Fibroblast of skin of right biceps (primary cell): ENCODE measurements at regions not wholly inside any gene's neighbourhood (a gene's known extent, or its start where the extent isn't known, plus 50 kb on each side); places are given as distances from the start of the nearest gene placed in this dataset.

Experiments used
- DNase-seq: peaks from one replicate; pipeline ENCODE4 v3.0.0-alpha.2; 2013

DNA sequence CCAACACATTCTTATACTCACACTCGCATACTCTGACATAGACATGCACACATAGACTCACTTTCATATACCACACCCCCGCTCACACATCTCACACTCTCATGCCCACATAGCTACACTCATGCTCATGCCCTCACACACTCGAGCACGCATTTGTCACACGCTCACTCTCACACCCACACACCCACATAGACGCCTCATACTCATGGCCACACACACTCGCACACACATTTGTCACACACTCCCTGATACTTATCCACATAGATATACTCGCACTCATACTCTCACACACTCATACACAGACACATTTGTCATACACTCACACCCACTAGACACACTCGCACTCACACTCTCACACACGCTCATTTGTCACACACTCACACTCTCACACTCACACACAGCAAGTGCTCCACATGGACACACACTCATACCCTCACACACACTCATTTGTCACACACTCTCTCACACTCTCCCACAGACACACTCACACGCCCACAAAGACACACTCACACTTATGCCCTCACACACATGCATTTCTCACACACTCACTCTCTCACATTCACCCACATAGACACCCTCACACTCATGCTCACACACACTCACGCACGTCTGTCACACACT, 50.9 kb downstream of the TNP1 start:
- no peak for DNase-seq

DNA sequence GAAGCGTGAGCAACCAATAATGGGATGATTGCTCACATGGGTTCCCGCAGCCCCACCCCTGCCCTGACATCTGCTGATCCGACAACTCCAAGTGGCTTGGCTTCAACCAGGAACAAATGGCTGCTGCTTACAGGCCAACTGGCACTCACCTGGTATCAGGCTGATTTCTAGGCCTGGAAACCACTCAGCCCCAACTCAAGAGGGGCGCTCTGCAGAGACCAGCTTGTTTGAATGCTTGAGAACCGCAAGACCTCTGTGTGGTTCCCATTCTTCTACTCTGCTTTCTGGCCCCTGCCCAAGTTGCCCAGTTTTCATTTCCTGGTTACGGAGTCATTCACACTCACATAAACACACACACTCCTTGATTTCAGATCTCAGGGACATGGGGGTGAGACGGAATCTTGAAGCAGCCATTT, 52.0 kb downstream of the TNP1 start:
- DNase-seq: peak; percentile 68

DNA sequence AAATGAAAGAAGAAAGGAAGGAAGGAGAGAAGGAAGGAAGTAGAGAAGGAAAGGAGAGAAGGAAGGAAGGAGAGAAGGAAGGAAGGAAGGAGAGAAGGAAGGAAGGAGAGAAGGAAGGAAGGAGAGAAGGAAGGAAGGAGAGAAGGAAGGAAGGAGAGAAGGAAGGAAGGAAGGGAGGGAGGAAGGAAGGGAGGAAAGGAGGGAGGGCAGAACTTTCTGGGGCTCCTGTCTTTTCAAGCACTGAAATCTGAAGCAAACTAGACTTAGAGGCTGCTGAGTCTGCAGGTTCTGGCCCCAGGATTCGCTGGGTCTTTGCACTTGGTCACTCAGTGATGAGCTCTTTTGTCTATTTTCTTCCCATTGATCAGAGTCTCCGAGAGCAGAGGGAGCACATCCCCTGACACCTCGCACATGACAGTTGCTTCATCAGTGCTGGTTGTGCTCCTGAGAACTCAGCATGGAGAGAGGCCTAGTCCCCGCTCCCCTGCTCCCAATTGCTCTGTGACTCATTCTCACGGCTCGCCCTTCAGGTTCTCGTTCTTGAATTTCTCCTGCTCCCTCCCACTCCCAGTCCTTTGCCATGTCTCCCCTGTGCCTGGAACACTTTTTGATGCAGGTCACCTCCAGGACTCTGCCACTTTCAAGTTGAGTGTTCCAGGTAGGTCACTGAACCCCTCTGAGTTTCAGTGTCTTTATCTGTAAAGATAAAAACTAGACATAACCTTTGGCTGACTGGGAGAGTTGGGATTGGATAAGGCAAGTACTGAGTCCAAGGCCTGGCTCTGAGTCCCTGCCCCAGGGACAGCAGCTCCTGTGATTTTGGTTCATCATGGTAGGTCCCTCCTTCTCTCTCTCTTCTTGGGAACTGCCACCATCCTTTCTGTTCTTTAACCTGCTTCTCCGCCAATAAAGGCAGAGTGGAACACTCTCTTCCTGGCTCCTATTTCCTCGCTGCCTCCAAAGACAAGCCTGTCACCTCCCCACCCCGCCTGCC, 55.2 kb downstream of the TNP1 start:
- no peak for DNase-seq

DNA sequence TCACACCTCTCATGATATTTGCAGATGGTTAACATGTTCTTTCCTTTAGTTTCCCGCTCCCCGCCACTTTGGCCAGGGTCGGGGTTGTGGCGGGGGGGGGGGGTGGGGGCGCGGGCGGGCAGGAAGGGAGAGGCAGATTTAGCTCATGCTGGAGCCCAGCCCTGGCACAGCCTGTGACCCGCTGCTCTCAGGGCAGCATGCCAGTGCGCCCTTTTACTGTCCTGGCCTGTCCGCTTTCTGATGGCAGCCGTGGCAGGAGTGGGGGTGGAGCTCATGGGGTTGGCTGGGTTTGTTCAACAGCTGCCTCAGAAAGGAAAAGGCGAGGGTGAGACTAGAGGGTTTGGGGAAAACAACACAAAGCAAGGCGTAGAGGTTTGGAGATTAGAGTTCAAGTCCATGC, 56.1 kb downstream of the TNP1 start:
- no peak for DNase-seq

DNA sequence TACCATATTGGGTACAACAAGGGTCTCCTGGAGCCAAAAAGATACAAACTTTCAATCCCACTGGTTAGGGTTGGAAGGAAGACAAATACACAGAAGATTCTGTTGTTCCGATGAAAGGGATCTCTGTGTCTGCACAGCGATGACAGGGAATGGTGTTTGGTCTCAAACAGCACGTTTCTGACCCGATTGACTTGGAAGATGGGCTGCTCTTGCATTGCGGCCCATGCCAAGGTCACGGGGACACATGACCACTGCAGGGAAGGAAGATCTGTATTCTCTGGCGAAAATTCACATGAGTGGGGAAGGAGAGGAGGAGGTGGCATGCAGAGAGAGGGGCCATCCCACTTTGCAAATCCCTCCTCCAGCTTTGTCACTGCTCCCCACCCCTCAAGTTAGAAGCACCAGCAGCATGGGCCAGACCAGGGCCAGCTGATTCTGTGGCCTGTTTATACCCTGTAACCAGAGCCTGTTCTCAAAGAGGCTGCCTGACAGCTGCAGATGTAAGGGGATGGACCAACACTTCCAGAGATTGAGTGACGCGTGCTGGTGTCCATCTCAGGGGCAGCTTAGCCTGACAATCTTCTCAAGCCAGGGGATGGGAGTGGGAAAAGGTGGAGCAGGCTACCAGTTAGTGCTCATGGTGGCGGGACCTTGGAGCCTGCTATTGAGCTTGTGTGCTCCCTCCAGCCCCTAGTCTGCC, 57.2 kb downstream of the TNP1 start:
- DNase-seq: no peak

DNA sequence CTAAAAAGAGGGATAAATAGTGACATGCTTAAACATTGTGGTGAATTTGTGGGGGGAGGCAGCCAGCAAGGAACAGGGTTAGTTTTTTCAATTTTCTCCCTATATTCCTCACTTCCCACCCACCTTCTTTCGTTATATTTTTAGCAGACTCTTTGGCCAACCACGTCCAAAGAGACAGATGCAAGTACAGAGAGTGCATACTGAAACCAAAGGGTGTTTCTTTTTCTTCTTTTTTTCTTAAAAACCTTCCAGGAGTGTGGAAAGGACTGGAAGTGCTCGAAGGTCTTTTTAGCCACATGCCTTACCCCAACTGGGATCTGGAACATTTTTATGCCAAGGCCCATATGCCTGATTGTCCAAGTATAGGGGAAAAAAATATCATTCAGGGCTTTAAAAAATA, 59.0 kb downstream of the TNP1 start:
- DNase-seq: no peak

DNA sequence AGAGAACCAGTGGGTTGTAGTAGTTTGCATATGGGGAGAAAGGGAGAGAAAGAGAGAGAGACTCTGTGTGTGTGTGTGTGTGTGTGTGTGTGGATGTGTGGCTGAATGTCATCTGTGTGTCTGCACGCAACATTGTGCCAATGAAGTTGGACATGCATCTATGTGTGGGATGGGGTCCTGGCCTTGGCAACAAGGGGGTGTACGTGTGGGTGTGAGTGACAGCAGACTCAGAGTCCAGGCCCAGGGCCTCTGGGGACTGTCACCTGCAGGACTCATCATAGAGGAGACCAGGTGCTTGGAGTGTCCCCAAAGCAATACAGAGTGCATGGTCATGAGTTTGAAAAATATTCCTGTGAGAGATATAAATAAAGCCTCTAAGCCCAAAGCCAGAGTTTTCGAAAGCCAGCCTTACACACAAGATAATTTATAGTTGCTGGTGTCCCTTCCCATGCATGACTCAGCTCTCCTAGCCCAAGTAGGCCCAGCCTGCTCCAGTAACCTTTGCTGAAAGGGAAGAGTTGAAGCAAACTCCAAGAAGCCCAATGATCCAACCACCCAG, 59.9 kb downstream of the TNP1 start:
- peak; percentile 45 for DNase-seq

DNA sequence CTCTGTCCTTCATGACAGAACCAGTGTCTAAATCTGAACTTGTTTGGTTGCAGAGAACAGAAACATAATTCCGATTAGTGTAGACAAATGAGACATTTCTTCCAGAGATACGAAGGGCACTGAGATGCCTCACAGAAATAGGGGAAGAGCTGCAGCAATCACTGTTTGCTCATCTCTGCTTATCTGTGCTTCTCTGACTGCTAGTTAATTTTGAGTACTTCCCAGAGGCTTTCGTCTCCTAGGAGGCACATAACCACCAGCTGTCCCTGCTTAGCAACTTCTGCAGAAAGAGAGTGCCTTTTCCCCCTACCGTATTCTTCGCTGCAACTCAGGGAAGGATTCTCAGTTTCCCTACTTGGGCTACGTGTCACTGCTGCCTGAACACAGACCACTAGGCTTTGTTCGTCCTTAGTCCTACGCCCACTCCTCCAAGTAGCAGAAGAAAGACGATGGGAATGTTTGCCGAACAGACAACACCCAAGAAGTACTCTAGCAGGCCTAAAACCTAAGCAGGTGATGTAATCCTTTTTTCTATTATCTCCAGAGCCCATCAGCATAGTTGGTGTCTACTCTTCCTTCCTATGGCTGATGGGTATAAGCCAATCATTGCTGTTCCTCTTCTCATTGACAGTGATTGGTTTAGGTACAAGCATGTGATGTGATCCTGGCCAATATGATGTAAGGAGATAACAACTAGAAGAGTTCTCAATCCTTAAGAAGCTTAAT, 63.6 kb downstream of the TNP1 start:
- no peak for DNase-seq

DNA sequence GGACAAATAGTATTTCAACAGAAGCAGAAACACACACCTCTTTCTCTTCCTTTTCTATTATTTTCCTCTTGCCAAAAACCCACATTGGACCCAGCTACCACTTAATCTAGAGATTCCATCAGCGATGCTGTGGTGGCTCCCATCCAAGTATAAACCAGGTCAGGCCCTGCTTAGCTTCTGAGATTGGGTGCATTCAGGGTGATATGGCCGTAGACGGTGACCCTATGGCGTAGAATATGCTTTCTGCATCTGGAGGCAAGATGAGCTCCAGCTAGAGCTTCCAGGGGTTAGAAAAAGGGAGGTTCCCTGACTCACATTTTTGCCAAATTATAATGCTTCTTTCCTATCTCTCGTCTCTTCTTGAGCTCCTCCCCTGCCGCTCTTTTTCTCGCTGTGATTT, 66.5 kb downstream of the TNP1 start:
- no peak for DNase-seq

DNA sequence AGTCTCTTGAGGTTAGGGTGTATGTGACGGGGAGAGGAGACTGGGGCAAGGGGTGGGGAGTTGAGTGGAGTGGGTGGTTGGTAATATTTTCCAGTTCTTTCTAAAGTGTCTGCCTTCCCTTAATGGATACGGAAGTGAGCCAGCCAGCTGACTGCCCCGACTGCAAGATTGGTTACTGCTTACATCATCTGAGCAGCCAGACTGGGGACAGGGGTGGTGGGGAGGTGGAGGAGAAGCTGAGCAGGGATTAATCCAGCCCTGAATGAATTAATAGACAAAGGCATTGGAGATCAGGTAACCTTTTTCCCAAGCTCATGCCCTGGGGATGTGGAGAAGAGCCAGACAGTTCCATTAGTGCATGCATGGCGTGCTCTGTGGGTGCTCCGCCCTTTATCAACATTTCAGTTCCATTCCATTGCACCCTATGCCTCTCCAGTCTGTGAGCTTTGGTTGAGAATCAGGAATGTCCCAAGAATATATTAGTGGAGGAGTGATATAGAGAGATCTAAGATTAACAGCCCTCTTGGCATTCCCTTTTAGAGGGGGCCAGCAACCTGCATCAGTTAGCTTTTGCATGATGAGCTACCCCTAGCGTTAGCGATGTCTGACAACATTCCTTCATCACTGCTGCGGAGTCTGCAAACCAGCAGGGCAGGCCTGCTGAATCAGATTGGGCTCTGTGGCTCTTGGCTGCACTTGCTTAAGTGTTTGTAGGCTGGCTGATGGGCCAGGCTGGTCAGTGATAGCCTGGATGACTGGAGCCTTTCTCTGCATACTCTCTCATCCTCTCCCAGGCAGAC, 67.4 kb downstream of the TNP1 start:
- DNase-seq: peak; percentile 79

DNA sequence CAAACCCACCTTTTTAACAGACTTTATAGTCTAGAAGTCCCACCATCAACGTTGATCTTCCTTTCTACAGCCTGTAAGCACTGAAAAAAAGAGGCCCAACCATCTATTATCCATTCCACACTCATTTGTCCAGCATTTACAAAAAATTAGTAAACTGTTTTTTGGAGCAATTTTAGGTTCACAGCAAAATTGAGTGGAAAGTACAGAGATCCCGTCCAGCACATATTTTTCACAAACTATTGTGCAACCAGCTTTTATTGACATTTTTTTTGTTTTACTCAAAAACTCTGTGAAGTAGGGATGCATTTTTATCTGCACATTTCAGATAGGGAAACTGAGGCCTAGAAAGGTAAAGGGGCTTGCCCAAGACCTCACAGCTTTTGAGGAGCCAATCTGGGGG, 68.6 kb downstream of the TNP1 start:
- DNase-seq: no peak

DNA sequence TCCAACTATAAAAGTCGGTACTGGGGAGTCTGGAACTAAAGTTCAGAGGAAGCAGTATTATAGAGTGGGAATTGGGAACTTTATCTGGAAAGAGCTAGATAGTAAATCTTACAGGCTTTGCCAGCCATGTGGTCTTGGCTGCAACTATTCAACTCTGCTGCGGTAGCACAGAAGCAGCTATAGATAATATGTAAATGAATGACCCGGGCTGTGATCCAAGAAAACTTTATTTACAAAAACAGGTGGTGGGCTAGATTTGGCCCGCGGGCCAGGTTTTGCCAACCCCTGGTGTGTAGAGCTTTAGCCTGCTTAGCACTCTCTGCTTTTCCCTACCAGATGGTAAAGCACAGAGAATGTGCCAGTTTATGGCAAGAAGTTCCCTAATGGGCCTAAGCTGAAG, 70.8 kb downstream of the TNP1 start:
- no peak for DNase-seq

DNA sequence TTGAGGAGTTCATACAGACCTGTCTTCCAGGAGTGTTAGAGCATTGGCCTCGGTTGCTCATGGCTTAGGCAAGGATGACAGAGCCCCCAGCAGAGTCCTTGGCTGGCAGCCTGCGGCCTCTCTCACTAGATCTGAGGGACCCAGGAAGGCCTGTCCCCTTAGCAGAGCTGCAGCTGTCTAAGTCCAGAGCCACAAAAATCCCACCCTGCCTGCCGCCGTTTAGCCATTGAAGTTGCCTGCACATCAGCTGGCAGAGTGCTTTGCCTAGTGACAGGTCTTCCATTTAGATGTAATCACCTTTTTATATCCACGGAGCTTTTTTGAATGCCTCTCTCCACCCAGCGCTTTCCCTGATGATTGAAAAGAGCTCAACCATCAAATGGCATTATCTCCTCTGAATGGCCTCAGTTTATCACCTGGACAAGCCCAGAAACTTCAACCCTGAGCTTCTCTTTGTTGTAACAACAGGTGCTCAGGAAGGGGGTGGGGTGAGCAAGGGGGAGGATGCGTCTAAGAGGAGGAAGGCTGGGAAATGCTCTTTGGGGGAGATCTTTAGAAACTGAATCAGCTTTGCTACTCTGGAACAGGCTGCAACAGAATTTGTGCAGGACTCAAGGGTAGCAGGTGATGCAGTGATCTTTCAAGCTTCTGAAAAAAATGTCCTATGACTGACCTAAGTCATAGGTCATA, 71.9 kb downstream of the TNP1 start:
- no peak for DNase-seq

DNA sequence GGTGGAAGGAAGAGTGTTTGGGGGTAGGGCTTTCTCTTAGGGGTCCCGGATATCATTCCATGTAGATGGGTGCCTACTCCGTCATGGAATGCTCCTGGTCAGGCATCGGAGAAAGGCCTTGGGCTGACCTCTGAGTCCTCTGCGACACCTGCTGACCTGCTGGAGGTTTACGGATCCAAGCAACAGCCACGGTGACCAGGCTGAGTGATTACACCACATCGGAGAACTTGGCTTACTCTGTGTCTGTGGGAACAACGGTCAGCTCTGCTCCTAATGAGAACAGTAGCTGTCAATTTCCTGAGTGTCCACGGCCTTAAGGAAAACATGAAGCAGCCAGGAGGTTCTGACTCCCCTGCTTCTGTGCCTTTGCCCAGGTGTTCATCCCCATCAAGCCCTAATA, 73.2 kb downstream of the TNP1 start:
- DNase-seq: no peak

DNA sequence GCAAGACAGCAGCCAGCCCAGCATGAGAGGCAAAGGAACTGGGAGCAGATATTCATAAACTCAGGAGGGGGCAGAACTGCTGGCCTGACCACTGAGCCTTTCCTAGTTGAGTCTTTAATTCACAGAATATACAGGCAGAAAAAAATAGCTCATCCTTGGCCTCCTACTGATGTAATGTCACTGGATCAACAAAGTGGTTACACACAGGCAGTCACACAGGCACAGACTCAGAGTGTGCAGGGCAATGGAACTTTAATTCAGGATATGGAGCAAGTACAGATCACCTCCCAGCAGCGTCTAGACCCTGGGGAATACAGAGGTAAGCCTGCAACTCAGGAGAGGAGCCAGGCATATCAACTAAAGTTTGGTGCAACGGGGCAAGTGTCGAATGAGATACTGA, 75.4 kb downstream of the TNP1 start:
- DNase-seq: no peak

DNA sequence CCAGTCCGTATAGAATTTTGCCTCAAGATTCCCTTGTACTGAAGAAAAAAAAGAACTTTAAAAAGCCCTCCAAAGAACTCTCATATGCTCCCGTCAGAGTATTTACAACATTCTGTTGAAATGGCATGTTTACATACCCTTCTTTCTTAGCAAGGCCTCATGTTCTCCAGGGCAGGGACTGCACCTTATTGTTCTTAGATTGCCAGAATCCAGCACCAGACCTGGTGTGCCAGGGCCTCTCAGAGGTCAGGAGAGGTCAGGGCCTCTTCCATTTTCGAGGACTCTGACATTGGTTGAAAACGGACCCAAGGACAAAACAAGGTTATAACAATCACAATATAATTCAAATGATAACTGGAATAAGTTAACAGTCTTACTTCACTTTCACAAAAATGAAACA, 78.2 kb downstream of the TNP1 start:
- no peak for DNase-seq

DNA sequence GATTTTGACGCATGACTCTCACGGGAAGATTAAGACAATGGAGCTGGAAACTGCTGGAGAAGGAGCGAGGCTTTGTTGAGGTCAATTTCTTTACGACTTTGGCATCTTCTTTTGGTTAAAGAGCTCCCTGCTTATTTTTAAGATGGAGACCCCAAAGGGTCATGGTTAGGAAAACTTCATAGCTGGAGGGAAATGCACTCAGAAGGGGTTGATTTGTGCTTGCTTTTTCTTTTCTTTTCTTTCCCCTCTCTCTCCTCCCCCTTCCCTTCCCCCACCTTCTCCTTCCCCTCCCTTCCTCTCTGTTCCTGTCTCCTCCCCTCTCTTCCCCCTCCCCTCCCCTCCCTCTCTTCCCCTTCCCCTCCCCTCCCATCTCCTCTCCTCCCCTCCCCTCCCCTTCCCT, 79.0 kb downstream of the TNP1 start:
- no peak for DNase-seq

DNA sequence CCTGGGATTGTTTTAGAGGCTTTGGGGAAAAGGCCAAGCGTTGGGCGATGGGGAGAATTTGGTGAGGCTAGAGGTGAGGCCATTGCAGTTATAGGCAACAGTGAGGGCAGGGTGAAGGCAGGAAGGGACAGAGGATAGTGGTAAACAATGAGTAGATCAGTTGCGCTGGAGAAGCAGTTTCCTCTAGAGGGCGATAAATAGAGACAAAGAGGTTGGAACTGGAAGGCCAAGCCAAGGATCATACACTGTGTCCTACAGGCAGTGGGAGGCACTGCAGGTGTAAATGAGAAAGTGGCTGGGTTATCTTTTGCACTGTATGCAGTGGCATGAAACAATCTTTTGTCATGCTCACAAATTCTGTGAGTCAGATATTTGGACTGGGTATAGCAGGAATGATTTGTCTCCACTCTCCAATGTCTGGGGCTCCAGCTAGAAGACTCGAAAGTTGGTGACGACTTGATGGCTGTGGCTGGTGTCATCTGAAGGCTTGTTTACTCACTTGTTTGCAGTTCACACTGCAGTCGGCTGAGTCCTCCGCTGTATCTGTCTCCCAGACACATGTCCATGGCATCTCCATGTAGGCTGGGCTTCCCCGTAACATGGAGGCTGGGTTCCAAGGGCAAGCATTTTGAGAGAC, 82.1 kb downstream of the TNP1 start:
- DNase-seq: peak; percentile 65

DNA sequence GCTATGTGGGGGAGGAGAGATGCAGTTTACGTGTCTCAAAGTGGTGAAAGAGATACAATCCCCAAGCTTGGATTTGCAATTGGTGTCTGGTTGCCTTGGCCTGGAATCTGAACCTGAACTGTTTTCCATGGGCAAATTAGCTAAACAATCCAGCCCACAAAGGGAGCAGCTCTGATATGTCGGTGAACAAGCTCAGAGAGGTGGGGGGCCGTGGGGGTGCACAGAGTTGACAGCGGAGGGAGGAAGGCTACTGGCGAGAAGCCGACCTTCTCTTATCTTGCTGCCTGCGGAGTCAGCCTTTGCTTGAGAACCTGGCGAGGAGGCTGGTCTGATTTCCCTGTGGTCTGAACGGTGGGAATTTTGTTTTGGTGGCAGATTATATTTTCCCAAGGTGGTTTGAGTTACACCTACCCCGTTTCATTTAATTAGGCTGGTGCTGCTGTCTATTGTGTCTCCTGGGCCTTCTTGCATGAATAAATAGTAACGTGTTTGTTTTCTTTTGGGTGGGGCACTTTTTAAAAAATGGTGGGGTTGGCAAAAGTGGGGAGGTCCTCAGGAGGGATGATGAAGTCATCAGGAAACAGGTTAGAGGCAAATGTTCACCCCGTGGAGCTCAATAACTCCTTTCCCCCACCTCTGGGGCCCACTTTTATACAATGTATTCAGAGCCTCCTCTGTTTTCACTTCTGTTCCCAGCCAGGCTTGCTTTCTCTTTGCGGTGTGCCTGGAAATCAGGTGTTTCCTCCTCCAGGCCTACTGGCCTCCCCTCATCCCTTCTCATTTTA, 80.9 kb upstream of the IGFBP5 start:
- no peak for DNase-seq

DNA sequence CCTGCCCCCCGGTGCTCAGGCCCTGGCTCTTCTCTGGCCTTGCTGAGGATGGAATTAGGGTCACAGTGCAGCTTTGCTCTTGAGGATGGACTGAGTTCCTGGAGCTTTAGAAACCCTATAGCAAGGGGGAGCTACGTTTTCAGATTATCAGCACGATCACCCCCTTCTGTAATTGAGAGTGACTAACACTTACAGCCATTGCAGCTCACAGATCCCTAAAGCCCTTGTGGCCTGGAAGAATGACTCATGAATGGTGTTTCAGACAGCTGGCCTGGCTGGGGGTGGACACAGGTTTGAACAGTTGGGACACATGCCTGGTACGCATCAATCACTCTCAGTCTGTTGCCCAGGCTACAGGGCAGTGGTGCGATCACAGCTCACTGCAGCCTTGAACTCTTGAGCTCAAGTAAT, 79.7 kb upstream of the IGFBP5 start:
- DNase-seq: peak; percentile 97
